EL (cell line): ENCODE measurements at regions not wholly inside any gene's neighbourhood (a gene's known extent, or its start where the extent isn't known, plus 50 kb on each side); places are given as distances from the start of the nearest gene placed in this dataset.

ENCODE experiments used
- DNase-seq: peaks from one replicate; pipeline ENCODE4 v3.0.0-alpha.2; 2016

GRCh38 chr6:11425876-11426275, 111.7 kb upstream of the TMEM170B start:
- DNase-seq = no peak

- DNase-seq = peak; percentile 34
Observed at GRCh38 chr6:11425431-11425871, 112.1 kb upstream of the TMEM170B start.

- DNase-seq = peak; percentile 31
Observed at GRCh38 chr6:11424395-11425034, 113.0 kb upstream of the TMEM170B start.

- DNase-seq = no peak
Observed at GRCh38 chr6:11423667-11424066, 113.9 kb upstream of the TMEM170B start.

GRCh38 chr6:11423072-11423471, 114.5 kb upstream of the TMEM170B start:
- peak; percentile 33 for DNase-seq

- no peak for DNase-seq
Observed at GRCh38 chr6:11419763-11420453, 117.6 kb upstream of the TMEM170B start.

GRCh38 chr6:11418290-11418905, 119.2 kb upstream of the TMEM170B start:
- DNase-seq = no peak

GRCh38 chr6:11416936-11417576, 120.5 kb upstream of the TMEM170B start:
- no peak for DNase-seq

- DNase-seq = peak; percentile 43
Observed at GRCh38 chr6:11416099-11416935, 121.2 kb upstream of the TMEM170B start.

GRCh38 chr6:11415557-11415956, 122.0 kb upstream of the TMEM170B start:
- DNase-seq = no peak

GRCh38 chr6:11414176-11414963, 123.2 kb upstream of the TMEM170B start:
- DNase-seq = no peak

- DNase-seq = peak; percentile 63
Observed at GRCh38 chr6:11413728-11414127, 123.8 kb upstream of the TMEM170B start.

GRCh38 chr6:11413117-11413687, 124.3 kb upstream of the TMEM170B start:
- DNase-seq = no peak

GRCh38 chr6:11412616-11413015, 124.9 kb upstream of the TMEM170B start:
- no peak for DNase-seq

- peak; percentile 67 for DNase-seq
Observed at GRCh38 chr6:11412011-11412424, 125.5 kb upstream of the TMEM170B start.

GRCh38 chr6:11411593-11411992, 126.0 kb upstream of the TMEM170B start:
- DNase-seq = no peak

- DNase-seq = no peak
Observed at GRCh38 chr6:11410539-11411307, 126.8 kb upstream of the TMEM170B start.

- DNase-seq = no peak
Observed at GRCh38 chr6:11409371-11409770, 128.2 kb upstream of the TMEM170B start.

GRCh38 chr6:11407414-11407813, 130.1 kb upstream of the TMEM170B start:
- DNase-seq = no peak

GRCh38 chr6:11404838-11405237, 132.7 kb upstream of the TMEM170B start:
- no peak for DNase-seq

GRCh38 chr6:11404081-11404480, 133.5 kb upstream of the TMEM170B start:
- DNase-seq = no peak
